Coronary artery (tissue), 2 donors: ENCODE measurements at regions not wholly inside any gene's neighbourhood (a gene's known extent, or its start where the extent isn't known, plus 50 kb on each side); places are given as distances from the start of the nearest gene placed in this dataset.

Experiments used
- DNase-seq: peaks from one replicate; pipeline ENCODE4 v3.0.0-alpha.2; 2017; ENCODE audit warnings: low spot score
- H3K27ac ChIP-seq, 2 donors: fragments of 200-600 bp; sonication (generic); one replicate each; pipeline ENCODE4 v1.5.1; 2016 to 2019
- H3K4me3 ChIP-seq: fragments of 200-600 bp; sonication (generic); 2 replicates; pipeline ENCODE4 v1.5.1; 2016; ENCODE audit warnings: mild to moderate bottlenecking, moderate library complexity
- CTCF ChIP-seq: fragments of 200-600 bp; sonication (generic); IDR thresholded peaks from one replicate; pipeline ENCODE4 v1.5.1; 2019; ENCODE audit warnings: antibody characterized with exemption

GRCh38 chr2:3138621-3139020 lies 239.0 kb downstream of the EIPR1 start:
- H3K27ac ChIP-seq, result no peak overlapping the region
- DNase-seq, result no peak
- no peak for TF ChIP-seq CTCF
- H3K4me3 ChIP-seq, result no peak overlapping the region

GRCh38 chr2:3137651-3138300 lies 239.8 kb downstream of the EIPR1 start:
- no peak overlapping the region for H3K4me3 ChIP-seq
- no peak overlapping the region for H3K27ac ChIP-seq
- TF ChIP-seq CTCF, result no peak
- no peak for DNase-seq

- DNase-seq, result no peak
- Histone ChIP-seq H3K4me3 (no peak overlapping the region), H3K27ac (no peak overlapping the region)
- no peak for TF ChIP-seq CTCF
These were observed 241.9 kb downstream of the EIPR1 start for GRCh38 chr2:3135676-3136075.

GRCh38 chr2:3134026-3134571 lies 243.5 kb downstream of the EIPR1 start:
- H3K27ac ChIP-seq, result no peak overlapping the region

DNA sequence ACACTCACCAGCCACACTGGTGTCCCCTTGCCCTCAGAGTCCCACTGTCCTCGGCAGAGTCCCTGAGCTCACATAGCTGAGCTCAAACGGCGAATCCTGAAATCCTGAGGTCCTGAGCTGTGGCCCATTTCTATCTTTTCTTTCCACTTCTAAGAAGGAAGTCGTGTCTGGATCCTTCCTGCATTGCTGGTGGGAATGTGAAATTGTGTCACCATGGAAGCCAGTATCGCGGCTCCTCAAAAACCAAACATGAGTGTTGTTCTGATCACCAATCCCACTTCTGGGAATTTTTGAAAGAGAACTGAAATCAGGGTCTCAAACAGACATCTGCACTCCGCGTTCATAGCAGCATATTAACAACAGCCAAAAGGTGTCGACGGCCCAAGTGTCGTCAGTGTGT lies 244.7 kb downstream of the EIPR1 start:
- no peak overlapping the region for H3K4me3 ChIP-seq
- DNase-seq, result no peak
- no peak for TF ChIP-seq CTCF
- no peak overlapping the region for H3K27ac ChIP-seq

More at GRCh38 chr2:3134026-3134571, 243.5 kb downstream of the EIPR1 start:
- no peak overlapping the region for H3K4me3 ChIP-seq
- DNase-seq, result no peak
- TF ChIP-seq CTCF, result no peak

- TF ChIP-seq CTCF, result no peak
- no peak for DNase-seq
- Histone ChIP-seq H3K4me3 (no peak overlapping the region), H3K27ac (no peak overlapping the region)
These were observed 245.2 kb downstream of the EIPR1 start for GRCh38 chr2:3132466-3132865.

- no peak for TF ChIP-seq CTCF
- Histone ChIP-seq H3K4me3 (no peak overlapping the region), H3K27ac (no peak overlapping the region)
- no peak for DNase-seq
These were observed 245.8 kb downstream of the EIPR1 start for GRCh38 chr2:3131636-3132326.
